Spleen (tissue), 11 donors: ENCODE measurements at regions not wholly inside any gene's neighbourhood (a gene's known extent, or its start where the extent isn't known, plus 50 kb on each side); places are given as distances from the start of the nearest gene placed in this dataset.

Experiments
- DNase-seq: peaks from one replicate; pipeline ENCODE4 v3.0.0-alpha.2; 2020
- H3K27ac ChIP-seq, 8 donors: fragments of 200-600 bp; sonication (generic) in 7 of 8; 1 replicate in 4 of 8; 2 replicates in 4 of 8; pipeline versions ENCODE4 v1.5.0 to v1.8.0; 2016 to 2021; ENCODE audit warnings: inconsistent platforms in 4 of 8, mild to moderate bottlenecking in 4 of 8, moderate library complexity in 1 of 8
- H3K27me3 ChIP-seq, 7 donors: fragments of 200-600 bp; sonication (generic) in 6 of 7; replicated peaks in 1 of 7; 1 replicate in 4 of 7; 2 replicates in 3 of 7; pipeline versions ENCODE4 v1.5.0 to v1.8.0; 2016 to 2021; ENCODE audit warnings: inconsistent platforms in 3 of 7, mild to moderate bottlenecking in 1 of 7
- H3K36me3 ChIP-seq, 6 donors: fragments of 200-600 bp; sonication (generic) in 5 of 6; 1 replicate in 4 of 6; 2 replicates in 2 of 6; pipeline versions ENCODE4 v1.5.0 to v1.8.0; 2016 to 2021; ENCODE audit warnings: inconsistent platforms in 2 of 6
- H3K4me1 ChIP-seq, 6 donors: fragments of 200-600 bp; sonication (generic) in 5 of 6; 1 replicate in 3 of 6; 2 replicates in 3 of 6; pipeline versions ENCODE4 v1.5.0 to v1.8.0; 2016 to 2021; ENCODE audit warnings: inconsistent platforms in 3 of 6
- H3K4me3 ChIP-seq, 8 donors: fragments of 200-600 bp; sonication (generic) in 7 of 8; 1 replicate in 4 of 8; 2 replicates in 4 of 8; pipeline versions ENCODE4 v1.5.0 to v1.8.0; 2016 to 2021; ENCODE audit warnings: inconsistent platforms in 4 of 8, mild to moderate bottlenecking in 4 of 8, moderate library complexity in 2 of 8
- H3K9me3 ChIP-seq, 8 donors: fragments of 200-600 bp; sonication (generic) in 7 of 8; 1 replicate in 4 of 8; 2 replicates in 4 of 8; pipeline versions ENCODE4 v1.5.0 to v1.8.0; 2016 to 2021; ENCODE audit warnings: inconsistent platforms in 4 of 8
- CTCF ChIP-seq, 11 experiments: fragments of 200-600 bp in 7 of 11; fragments of 450-650 bp in 4 of 11; sonication (generic) in 4 of 11; IDR thresholded peaks in 8 of 11; conservative IDR thresholded peaks in 3 of 11; 1 replicate in 7 of 11; 2 replicates in 4 of 11; pipeline versions ENCODE4 v1.4.0 to v1.8.0; 2016 to 2021; ENCODE audit warnings: antibody characterized with exemption in 11 of 11, inconsistent platforms in 4 of 11, mild to moderate bottlenecking in 1 of 11
- POLR2A ChIP-seq, 3 donors: fragments of 450-650 bp; IDR thresholded peaks; one replicate each; pipeline ENCODE4 v1.5.1; 2017; ENCODE audit warnings: antibody characterized with exemption in 3 of 3, mild to moderate bottlenecking in 1 of 3
- POLR2AphosphoS5 ChIP-seq, 3 donors: sonication (generic); formaldehyde crosslinking; IDR thresholded peaks; one replicate each; pipeline ENCODE4 v1.5.1; 2017; ENCODE audit warnings: antibody characterized with exemption in 3 of 3
- WGBS, 5 donors: extraction: QIAGEN DNeasy Blood & Tissue Kit in 3 of 5; methylation state at CpG; one replicate each; pipeline versions ENCODE4 v1.1.5 to v1.1.7; 2013 to 2018; 5-methylcytosine and 5-hydroxymethylcytosine counted together
- intact Hi-C: fragments of 100-400 bp; cut with DNase I; formaldehyde crosslinking; loops from one replicate; pipeline ENCODE4 v1.15.0; 2023; ENCODE audit warnings: low total_unique reads
- donor health status: healthy with polysubstance abuse.
- donor health status: DM: no; HTN: no; CAD: no; lungs with moderate emphysema.
- donor health status: DM: no; HTN: no; CAD: no.
- donor health status: Bipolar disorder and iron deficiency.
- donor health status: healthy.
- donor health status: DM: no; HTN: no; CAD: no.
- donor health status: DM: yes; HTN: yes; CAD: no.

GRCh38 chr6:84358581-84358980, 131.1 kb upstream of the CEP162 start:
- DNase-seq: no peak
- Histone ChIP-seq H3K4me3 (no peak overlapping the region), H3K27me3 (no peaks in the 10 kb centered on the region), H3K36me3 (no peaks in the 10 kb centered on the region), H3K9me3 (peaks cover 0 to 6% (median 0%) of the 10 kb centered on the region in 8 donors), H3K4me1 (no peaks in the 10 kb centered on the region), H3K27ac (no peak overlapping the region)
- TF ChIP-seq POLR2A (IDR thresholded peaks at IDR 0.05) (no peak), CTCF (IDR thresholded peaks at IDR 0.05 in 8 of 11, conservative IDR thresholded peaks at IDR 0.05 in 3 of 11) (no peak), POLR2AphosphoS5 (IDR thresholded peaks at IDR 0.05) (no peak)
- intact Hi-C loops: no loop called here
- WGBS, 5 donors: 87 to 99% (median 93%) methylated on average over 3 of the region's 3 CpGs

- TF ChIP-seq POLR2A (IDR thresholded peaks at IDR 0.05) (no peak), POLR2AphosphoS5 (IDR thresholded peaks at IDR 0.05) (no peak)
- Histone ChIP-seq H3K9me3 (peaks cover 0 to 6% (median 0%) of the 10 kb centered on the region in 8 donors), H3K36me3 (no peaks in the 10 kb centered on the region), H3K4me3 (no peak overlapping the region), H3K27ac (no peak overlapping the region), H3K4me1 (no peaks in the 10 kb centered on the region), H3K27me3 (no peaks in the 10 kb centered on the region)
- intact Hi-C loops: no loop called here
- DNase-seq: no peak
- 76 to 92% (median 86%) methylated on average over 2 of the region's 2 CpGs for WGBS, 5 donors
These were observed 130.2 kb upstream of the CEP162 start for GRCh38 chr6:84357631-84358030.

GRCh38 chr6:84356907-84357306, 129.5 kb upstream of the CEP162 start:
- no peak for DNase-seq

GRCh38 chr6:84353459-84354423, 126.3 kb upstream of the CEP162 start:
- DNase-seq: no peak
- no peak overlapping the region for H3K4me3 ChIP-seq

More at GRCh38 chr6:84356907-84357306, 129.5 kb upstream of the CEP162 start:
- Histone ChIP-seq H3K36me3 (no peaks in the 10 kb centered on the region), H3K27me3 (no peaks in the 10 kb centered on the region), H3K9me3 (peaks cover 0 to 6% (median 0%) of the 10 kb centered on the region in 8 donors), H3K27ac (no peak overlapping the region), H3K4me1 (no peaks in the 10 kb centered on the region), H3K4me3 (no peak overlapping the region)
- intact Hi-C loops: no loop called here
- TF ChIP-seq CTCF (IDR thresholded peaks at IDR 0.05 in 8 of 11, conservative IDR thresholded peaks at IDR 0.05 in 3 of 11): no peak
- TF ChIP-seq POLR2A (IDR thresholded peaks at IDR 0.05): no peak
- TF ChIP-seq POLR2AphosphoS5 (IDR thresholded peaks at IDR 0.05): no peak
- WGBS, 5 donors: 37 to 51% (median 48%) methylated on average over 5 of the region's 5 CpGs

More at GRCh38 chr6:84353459-84354423, 126.3 kb upstream of the CEP162 start:
- no peaks in the 10 kb centered on the region for H3K27me3 ChIP-seq
- no peaks in the 10 kb centered on the region for H3K4me1 ChIP-seq
- H3K36me3 ChIP-seq: no peaks in the 10 kb centered on the region
- TF ChIP-seq CTCF (IDR thresholded peaks at IDR 0.05 in 8 of 11, conservative IDR thresholded peaks at IDR 0.05 in 3 of 11): no peak
- no peak for TF ChIP-seq POLR2A (IDR thresholded peaks at IDR 0.05)
- no peak for TF ChIP-seq POLR2AphosphoS5 (IDR thresholded peaks at IDR 0.05)
- no peak overlapping the region for H3K27ac ChIP-seq
- intact Hi-C loops: no loop called here
- 74 to 84% (median 80%) methylated on average over 5 of the region's 5 CpGs for WGBS, 5 donors
- peaks cover 0 to 3% (median 0%) of the 10 kb centered on the region in 8 donors for H3K9me3 ChIP-seq
